ENCODE measurements at regions not wholly inside any gene's neighbourhood (a gene's known extent, or its start where the extent isn't known, plus 50 kb on each side); places are given as distances from the start of the nearest gene placed in this dataset.

GRCh38 chr5:114695292-114695904 is 333.5 kb downstream of the KCNN2 start:
- Histone ChIP-seq H3K9me3 (no peaks in the 10 kb centered on the region), H3K27ac (no peak overlapping the region), H3K4me3 (no peak overlapping the region), H3K27me3 (replicated peaks; ENCODE audit: insufficient read depth) (no peaks in the 10 kb centered on the region), H3K36me3 (no peaks in the 10 kb centered on the region), H3K4me1 (ENCODE audit: control insufficient read depth in 1 of 2, low read depth in 2 of 2) (no peaks in the 10 kb centered on the region)
- ATAC-seq (ENCODE audit: insufficient number of reproducible peaks, low FRiP score, low read depth) (no peak), DNase-seq (ENCODE audit: low spot score) (no peak)
- TF ChIP-seq CTCF (IDR thresholded peaks at IDR 0.05): no peak

- no peak for TF ChIP-seq CTCF (IDR thresholded peaks at IDR 0.05)
- H3K27ac ChIP-seq: no peak overlapping the region
- H3K36me3 ChIP-seq: no peaks in the 10 kb centered on the region
- H3K27me3 ChIP-seq (replicated peaks; ENCODE audit: insufficient read depth): no peaks in the 10 kb centered on the region
- H3K9me3 ChIP-seq: no peaks in the 10 kb centered on the region
- no peak overlapping the region for H3K4me3 ChIP-seq
- no peaks in the 10 kb centered on the region for H3K4me1 ChIP-seq (ENCODE audit: control insufficient read depth in 1 of 2, low read depth in 2 of 2)
- no peak for ATAC-seq (ENCODE audit: insufficient number of reproducible peaks, low FRiP score, low read depth)
- DNase-seq (ENCODE audit: low spot score): no peak
Observed at GRCh38 chr5:114686356-114686755, 324.5 kb downstream of the KCNN2 start.

- TF ChIP-seq CTCF (IDR thresholded peaks at IDR 0.05): no peak
- Histone ChIP-seq H3K4me3 (no peak overlapping the region), H3K36me3 (no peaks in the 10 kb centered on the region), H3K9me3 (no peaks in the 10 kb centered on the region), H3K4me1 (ENCODE audit: control insufficient read depth in 1 of 2, low read depth in 2 of 2) (no peaks in the 10 kb centered on the region), H3K27me3 (replicated peaks; ENCODE audit: insufficient read depth) (no peaks in the 10 kb centered on the region), H3K27ac (no peak overlapping the region)
- DNase-seq (ENCODE audit: low spot score): no peak
- ATAC-seq (ENCODE audit: insufficient number of reproducible peaks, low FRiP score, low read depth): no peak
Observed at GRCh38 chr5:114678778-114679177, 316.9 kb downstream of the KCNN2 start.

- Histone ChIP-seq H3K27ac (no peak overlapping the region), H3K27me3 (replicated peaks; ENCODE audit: insufficient read depth) (no peaks in the 10 kb centered on the region), H3K4me3 (no peak overlapping the region), H3K36me3 (no peaks in the 10 kb centered on the region), H3K4me1 (ENCODE audit: control insufficient read depth in 1 of 2, low read depth in 2 of 2) (no peaks in the 10 kb centered on the region), H3K9me3 (no peaks in the 10 kb centered on the region)
- ATAC-seq (ENCODE audit: insufficient number of reproducible peaks, low FRiP score, low read depth): no peak
- no peak for TF ChIP-seq CTCF (IDR thresholded peaks at IDR 0.05)
- no peak for DNase-seq (ENCODE audit: low spot score)
Observed at GRCh38 chr5:114665551-114665950, 303.7 kb downstream of the KCNN2 start.

GRCh38 chr5:114660791-114661190 is 298.9 kb downstream of the KCNN2 start:
- H3K36me3 ChIP-seq: no peaks in the 10 kb centered on the region
- DNase-seq (ENCODE audit: low spot score) (no peak), ATAC-seq (ENCODE audit: insufficient number of reproducible peaks, low FRiP score, low read depth) (no peak)
- no peaks in the 10 kb centered on the region for H3K4me1 ChIP-seq (ENCODE audit: control insufficient read depth in 1 of 2, low read depth in 2 of 2)
- no peak for TF ChIP-seq CTCF (IDR thresholded peaks at IDR 0.05)
- no peaks in the 10 kb centered on the region for H3K27me3 ChIP-seq (replicated peaks; ENCODE audit: insufficient read depth)
- H3K27ac ChIP-seq: no peak overlapping the region
- no peaks in the 10 kb centered on the region for H3K9me3 ChIP-seq
- no peak overlapping the region for H3K4me3 ChIP-seq

All from thoracic aorta (tissue), 2 donors.